GM12892 (cell line): ENCODE measurements at regions not wholly inside any gene's neighbourhood (a gene's known extent, or its start where the extent isn't known, plus 50 kb on each side); places are given as distances from the start of the nearest gene placed in this dataset.
"Not testable (repeated sequence)": the region's sequence is repeated elsewhere in the genome, so short reads cannot be mapped to it uniquely, and the experiment has no call there.

Experiments used
- DNase-seq: peaks from one replicate; pipeline ENCODE4 v3.0.0; 2011; ENCODE audit not compliant: insufficient read length
- FAIRE-seq: peaks from 2 replicates; lab custom pipeline; 2011; peaks lifted over from hg19 to GRCh38; lab: Jason Lieb, UNC
- POLR2A ChIP-seq: IDR thresholded peaks from 2 replicates; pipeline ENCODE4 v1.6.1; 2011; ENCODE audit warnings: low read depth, low read length, control low read depth
- POLR2AphosphoS5 ChIP-seq: IDR thresholded peaks from 2 replicates; pipeline ENCODE4 v1.6.1; 2011; ENCODE audit warnings: low read depth, low read length, control low read depth
- TAF1 ChIP-seq: IDR thresholded peaks from 2 replicates; pipeline ENCODE4 v1.6.1; 2011; ENCODE audit warnings: low read depth, mild to moderate bottlenecking, control low read depth, low read length, borderline replicate concordance

GRCh38 chr6:27854421-27854820 lies 57.8 kb downstream of the OR2B2 start:
- no peak for DNase-seq
- no peak for FAIRE-seq
- TF ChIP-seq POLR2A (no peak), TAF1 (no peak), POLR2AphosphoS5 (no peak)

GRCh38 chr6:27851440-27851839 lies 60.8 kb downstream of the OR2B2 start:
- DNase-seq (no peak), FAIRE-seq (no peak)
- TF ChIP-seq POLR2A = no peak
- TF ChIP-seq POLR2AphosphoS5 = no peak
- no peak for TF ChIP-seq TAF1

- not testable (repeated sequence) for DNase-seq, FAIRE-seq
Measured at GRCh38 chr6:27849001-27849400, 63.2 kb downstream of the OR2B2 start.

- DNase-seq (no peak), FAIRE-seq (no peak)
- TF ChIP-seq TAF1 (no peak), POLR2A (no peak), POLR2AphosphoS5 (no peak)
Measured at GRCh38 chr6:27847706-27848105, 64.5 kb downstream of the OR2B2 start.

GRCh38 chr6:27840572-27840971 lies 71.6 kb downstream of the OR2B2 start:
- FAIRE-seq (no peak), DNase-seq (no peak)
- TF ChIP-seq TAF1 (no peak), POLR2A (no peak), POLR2AphosphoS5 (no peak)

GRCh38 chr6:27839626-27840475 lies 72.3 kb downstream of the OR2B2 start:
- TF ChIP-seq POLR2AphosphoS5 = peak; percentile 54; the same call in 1 of the 2 replicates
- TF ChIP-seq TAF1 = no peak
- DNase-seq = no peak
- FAIRE-seq = peak; percentile 40

- FAIRE-seq = peak; percentile 17
- TF ChIP-seq POLR2A (no peak), POLR2AphosphoS5 (no peak), TAF1 (no peak)
- DNase-seq = no peak
Measured at GRCh38 chr6:27838945-27839625, 73.1 kb downstream of the OR2B2 start.

GRCh38 chr6:27838058-27838944 lies 73.9 kb downstream of the OR2B2 start:
- peak; percentile 95 for TF ChIP-seq POLR2AphosphoS5
- TF ChIP-seq POLR2A = peak; percentile 92
- TF ChIP-seq TAF1 = peak; percentile 88
- peak; percentile 49 for DNase-seq
- peak; percentile 87 for FAIRE-seq

GRCh38 chr6:27837625-27838057 lies 74.6 kb downstream of the OR2B2 start:
- DNase-seq (no peak), FAIRE-seq (no peak)
- TF ChIP-seq POLR2A (no peak), TAF1 (no peak), POLR2AphosphoS5 (no peak)

GRCh38 chr6:27836783-27837624 lies 75.2 kb downstream of the OR2B2 start:
- FAIRE-seq (peak; percentile 76), DNase-seq (no peak)
- TF ChIP-seq TAF1 (peak; percentile 45), POLR2A (peak; percentile 68), POLR2AphosphoS5 (peak; percentile 83)
